Left ventricle myocardium inferior (tissue), 1 donor: ENCODE measurements at regions not wholly inside any gene's neighbourhood (a gene's known extent, or its start where the extent isn't known, plus 50 kb on each side); places are given as distances from the start of the nearest gene placed in this dataset.

Experiments
- DNase-seq: peaks from one replicate; pipeline ENCODE4 v3.0.0-alpha.2; 2020
- H3K27ac ChIP-seq: fragments of 200-600 bp; replicated peaks from 2 replicates; pipeline ENCODE4 v1.8.0; 2021
- H3K27me3 ChIP-seq: fragments of 200-600 bp; 2 replicates; pipeline ENCODE4 v1.8.0; 2021; ENCODE audit warnings: low read depth
- H3K36me3 ChIP-seq: fragments of 200-600 bp; 2 replicates; pipeline ENCODE4 v1.8.0; 2021
- H3K4me1 ChIP-seq: fragments of 200-600 bp; 2 replicates; pipeline ENCODE4 v1.8.0; 2021
- H3K4me3 ChIP-seq: fragments of 200-600 bp; 2 replicates; pipeline ENCODE4 v1.8.0; 2021; ENCODE audit warnings: mild to moderate bottlenecking, moderate library complexity
- H3K9me3 ChIP-seq: fragments of 200-600 bp; replicated peaks from 2 replicates; pipeline ENCODE4 v1.8.0; 2021
- intact Hi-C: fragments of 100-400 bp; cut with micrococcal nuclease; formaldehyde crosslinking; loops from one replicate; pipeline ENCODE4 v1.11.0; 2022
- TF ChIP-seq, protein P1 (sequence below): fragments of 200-600 bp; IDR thresholded peaks from 2 replicates; pipeline ENCODE4 v1.8.0; 2021; ENCODE audit warnings: antibody characterized with exemption, mild to moderate bottlenecking, borderline replicate concordance
- donor health status: DM: no; HTN: yes; CAD: no; lungs with severe emphysema.

DNA sequence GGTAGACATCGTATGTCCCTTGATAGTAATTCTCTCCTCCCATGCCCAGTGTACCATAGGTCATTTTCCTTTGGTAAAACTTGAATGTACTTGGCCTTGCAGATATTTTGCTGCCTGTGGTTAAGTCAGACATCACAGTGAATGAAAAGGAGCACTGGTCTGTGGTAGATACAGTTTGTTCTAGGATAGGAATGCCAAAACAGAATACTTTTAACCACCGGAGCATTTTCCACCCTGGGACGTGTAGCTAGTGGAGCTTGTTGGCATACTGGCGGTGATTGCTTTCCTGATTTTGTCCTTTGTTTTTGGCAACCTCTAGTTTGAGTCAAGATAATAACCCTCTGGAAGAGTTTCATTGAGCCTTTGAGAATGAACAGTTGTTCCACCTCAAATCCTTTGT is 92.0 kb upstream of the BMPER start:
- H3K9me3 ChIP-seq: no peaks in the 10 kb centered on the region
- TF ChIP-seq, protein P1, sequence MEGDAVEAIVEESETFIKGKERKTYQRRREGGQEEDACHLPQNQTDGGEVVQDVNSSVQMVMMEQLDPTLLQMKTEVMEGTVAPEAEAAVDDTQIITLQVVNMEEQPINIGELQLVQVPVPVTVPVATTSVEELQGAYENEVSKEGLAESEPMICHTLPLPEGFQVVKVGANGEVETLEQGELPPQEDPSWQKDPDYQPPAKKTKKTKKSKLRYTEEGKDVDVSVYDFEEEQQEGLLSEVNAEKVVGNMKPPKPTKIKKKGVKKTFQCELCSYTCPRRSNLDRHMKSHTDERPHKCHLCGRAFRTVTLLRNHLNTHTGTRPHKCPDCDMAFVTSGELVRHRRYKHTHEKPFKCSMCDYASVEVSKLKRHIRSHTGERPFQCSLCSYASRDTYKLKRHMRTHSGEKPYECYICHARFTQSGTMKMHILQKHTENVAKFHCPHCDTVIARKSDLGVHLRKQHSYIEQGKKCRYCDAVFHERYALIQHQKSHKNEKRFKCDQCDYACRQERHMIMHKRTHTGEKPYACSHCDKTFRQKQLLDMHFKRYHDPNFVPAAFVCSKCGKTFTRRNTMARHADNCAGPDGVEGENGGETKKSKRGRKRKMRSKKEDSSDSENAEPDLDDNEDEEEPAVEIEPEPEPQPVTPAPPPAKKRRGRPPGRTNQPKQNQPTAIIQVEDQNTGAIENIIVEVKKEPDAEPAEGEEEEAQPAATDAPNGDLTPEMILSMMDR: no peak
- DNase-seq: no peak
- H3K27me3 ChIP-seq: peaks cover 15% of the 10 kb centered on the region
- H3K27ac ChIP-seq: no peak overlapping the region
- H3K4me3 ChIP-seq: no peak overlapping the region
- intact Hi-C loops: no loop called here
- no peaks in the 10 kb centered on the region for H3K36me3 ChIP-seq
- peaks cover 9% of the 10 kb centered on the region for H3K4me1 ChIP-seq

DNA sequence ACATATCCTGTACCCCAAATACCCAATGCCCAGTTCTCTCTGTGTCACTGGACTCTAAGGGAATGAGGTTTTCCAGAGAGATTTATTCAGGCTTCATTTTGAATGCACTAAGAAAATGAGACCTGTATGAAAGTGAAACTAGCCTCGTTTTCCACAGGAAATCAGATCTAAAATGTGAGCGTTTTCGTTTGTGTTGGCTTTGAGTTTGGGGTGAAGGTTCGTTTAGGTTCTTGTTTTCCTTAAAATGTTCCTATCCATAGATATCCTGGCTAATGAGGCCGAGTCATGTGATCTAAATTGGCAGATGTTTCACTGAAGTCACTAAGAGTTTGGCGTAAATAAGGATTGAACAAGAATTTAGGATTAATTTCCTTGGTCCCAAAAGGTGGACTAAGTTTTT is 90.9 kb upstream of the BMPER start:
- TF ChIP-seq, protein P1: no peak
- peaks cover 9% of the 10 kb centered on the region for H3K9me3 ChIP-seq
- H3K4me3 ChIP-seq: peak overlapping the region; percentile 52
- intact Hi-C loops: no loop called here
- peak overlapping the region; percentile 67 for H3K27ac ChIP-seq
- peaks cover 15% of the 10 kb centered on the region for H3K27me3 ChIP-seq
- no peaks in the 10 kb centered on the region for H3K36me3 ChIP-seq
- no peak for DNase-seq
- peaks cover 9% of the 10 kb centered on the region for H3K4me1 ChIP-seq

DNA sequence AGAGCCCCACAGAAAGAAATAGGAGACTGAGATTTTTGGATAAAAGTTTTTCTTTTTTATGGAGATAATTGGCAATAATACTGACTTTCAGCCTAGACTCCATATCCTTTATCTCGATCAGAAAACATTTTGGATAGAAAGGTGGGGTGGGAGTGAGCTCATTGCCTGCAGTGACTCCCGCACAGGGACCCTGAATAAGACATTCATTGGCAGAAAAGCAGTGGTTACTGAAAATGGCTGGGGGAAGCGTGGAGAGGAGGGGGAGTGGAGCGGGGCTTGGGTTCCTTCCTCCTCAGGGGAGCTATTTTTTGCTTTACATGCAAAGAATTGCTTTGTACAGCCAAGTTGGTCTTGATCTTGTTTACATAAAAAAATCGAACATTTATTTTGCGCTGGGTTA is 90.4 kb upstream of the BMPER start:
- H3K4me3 ChIP-seq: peak overlapping the region; percentile 52
- peaks cover 13% of the 10 kb centered on the region for H3K27me3 ChIP-seq
- peaks cover 14% of the 10 kb centered on the region for H3K9me3 ChIP-seq
- peak overlapping the region; percentile 67 for H3K27ac ChIP-seq
- no peaks in the 10 kb centered on the region for H3K36me3 ChIP-seq
- TF ChIP-seq, protein P1: no peak
- intact Hi-C loops: no loop called here
- H3K4me1 ChIP-seq: peaks cover 9% of the 10 kb centered on the region
- DNase-seq: no peak

DNA sequence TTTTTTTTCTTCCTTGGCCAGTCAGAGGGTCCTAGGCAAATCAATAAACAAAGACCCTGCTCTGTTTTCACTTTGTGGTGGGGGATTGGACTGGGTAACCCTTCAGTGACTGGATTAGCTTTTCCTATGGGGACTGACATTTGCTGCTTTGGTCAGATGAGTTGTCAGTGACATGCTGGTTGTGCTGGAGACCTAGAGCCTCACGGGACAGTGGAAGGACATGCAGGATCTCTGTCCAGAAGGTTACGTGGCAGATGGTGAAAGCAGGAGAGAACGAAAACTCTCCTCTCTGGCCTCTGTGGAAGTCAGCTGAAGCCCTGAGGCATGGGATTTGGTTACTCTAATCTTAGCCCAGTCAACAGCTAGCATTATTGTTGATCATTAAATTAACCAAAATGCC is 90.0 kb upstream of the BMPER start:
- Histone ChIP-seq H3K4me3 (peak overlapping the region; percentile 52), H3K27me3 (peaks cover 9% of the 10 kb centered on the region), H3K27ac (peak overlapping the region; percentile 67), H3K36me3 (no peaks in the 10 kb centered on the region), H3K9me3 (peaks cover 18% of the 10 kb centered on the region), H3K4me1 (peaks cover 9% of the 10 kb centered on the region)
- no peak for DNase-seq
- intact Hi-C loops: no loop called here
- TF ChIP-seq, protein P1: no peak

DNA sequence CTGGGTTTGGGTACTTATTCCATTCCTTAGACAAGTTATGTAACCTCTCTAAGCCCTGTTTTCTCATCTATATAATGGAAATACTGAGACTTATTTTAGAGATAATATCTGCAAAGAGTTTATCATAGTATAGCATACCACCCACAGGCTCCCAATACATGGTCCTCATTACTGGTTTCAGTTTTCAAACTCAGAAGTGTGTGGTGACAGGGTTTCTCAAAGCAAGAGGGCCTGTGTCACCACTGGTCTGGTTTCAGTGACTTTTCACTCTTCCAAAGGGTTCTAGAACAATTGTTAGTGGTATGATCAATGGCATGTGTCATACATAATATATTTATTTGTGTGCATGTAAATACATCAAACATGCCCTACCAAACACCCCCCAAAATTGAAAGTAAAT is 89.2 kb upstream of the BMPER start:
- DNase-seq: no peak
- TF ChIP-seq, protein P1: no peak
- H3K9me3 ChIP-seq: peaks cover 22% of the 10 kb centered on the region
- no peak overlapping the region for H3K4me3 ChIP-seq
- H3K27me3 ChIP-seq: peaks cover 3% of the 10 kb centered on the region
- intact Hi-C loops: no loop called here
- peaks cover 9% of the 10 kb centered on the region for H3K4me1 ChIP-seq
- H3K27ac ChIP-seq: no peak overlapping the region
- no peaks in the 10 kb centered on the region for H3K36me3 ChIP-seq

DNA sequence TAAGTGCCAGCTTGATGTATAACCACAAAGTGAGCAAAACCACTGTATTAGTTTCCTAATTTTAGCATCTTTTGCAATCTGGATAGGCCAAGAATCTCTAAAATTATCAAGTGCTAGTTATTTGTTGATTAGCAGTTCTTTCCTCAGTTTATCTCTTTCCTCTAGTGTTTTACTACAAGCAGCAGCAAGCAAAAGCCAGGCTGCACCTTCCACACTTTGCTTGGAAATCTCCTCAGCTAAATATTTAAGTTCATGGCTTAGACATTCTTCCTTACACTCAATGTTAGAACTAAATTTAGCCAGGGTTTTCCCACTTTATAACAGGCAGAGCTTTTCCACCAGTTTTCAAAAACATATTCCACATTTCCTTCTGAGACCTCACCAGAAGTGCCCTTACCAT is 85.7 kb upstream of the BMPER start:
- no peaks in the 10 kb centered on the region for H3K27me3 ChIP-seq
- no peaks in the 10 kb centered on the region for H3K36me3 ChIP-seq
- intact Hi-C loops: no loop called here
- TF ChIP-seq, protein P1: no peak
- peaks cover 9% of the 10 kb centered on the region for H3K4me1 ChIP-seq
- no peak overlapping the region for H3K4me3 ChIP-seq
- peaks cover 22% of the 10 kb centered on the region for H3K9me3 ChIP-seq
- no peak for DNase-seq
- no peak overlapping the region for H3K27ac ChIP-seq
